Right atrium auricular region (tissue), 2 donors: ENCODE measurements at regions not wholly inside any gene's neighbourhood (a gene's known extent, or its start where the extent isn't known, plus 50 kb on each side); places are given as distances from the start of the nearest gene placed in this dataset.
A peak's percentile ranks its signal among the peaks of the same experiment; 100 is the strongest.
"Not testable (repeated sequence)": the region's sequence is repeated elsewhere in the genome, so short reads cannot be mapped to it uniquely, and the experiment has no call there.

ENCODE experiments used
- DNase-seq: peaks from one replicate; pipeline ENCODE4 v3.0.0-alpha.2; 2019; ENCODE audit warnings: low spot score
- H3K27ac ChIP-seq, 2 donors: fragments of 200-600 bp; sonication (generic); 1 replicate in 1 of 2; 2 replicates in 1 of 2; pipeline ENCODE4 v1.5.1; 2016 to 2019
- H3K27me3 ChIP-seq, 2 donors: fragments of 200-600 bp; sonication (generic); one replicate each; pipeline versions ENCODE4 v1.5.1 to v1.6.0; 2017 to 2019
- H3K36me3 ChIP-seq: fragments of 200-600 bp; sonication (generic); one replicate; pipeline ENCODE4 v1.5.1; 2016
- H3K4me1 ChIP-seq, 2 donors: fragments of 200-600 bp; sonication (generic); one replicate each; pipeline versions ENCODE4 v1.5.1 to v1.6.0; 2017 to 2019
- H3K4me3 ChIP-seq, 2 donors: fragments of 200-600 bp; sonication (generic); 1 replicate in 1 of 2; 2 replicates in 1 of 2; pipeline ENCODE4 v1.5.1; 2017 to 2019; ENCODE audit warnings: mild to moderate bottlenecking in 1 of 2, moderate library complexity in 1 of 2
- H3K9me3 ChIP-seq, 2 donors: fragments of 200-600 bp; sonication (generic); one replicate each; pipeline ENCODE4 v1.5.1; 2019
- microRNA-seq, 2 donors: library from miRNA; unstranded; fragments of <30 nt; microRNA quantifications; one replicate each; pipeline ENCODE4, GENCODE V29; 2016 to 2017; ENCODE audit warnings: borderline number of aligned reads in 2 of 2, borderline replicate concordance in 1 of 2
- TF ChIP-seq, protein P1 (sequence below), 2 donors: fragments of 200-600 bp; sonication (generic); IDR thresholded peaks; one replicate each; pipeline ENCODE4 v1.5.1; 2019; ENCODE audit warnings: antibody characterized with exemption in 2 of 2

DNA sequence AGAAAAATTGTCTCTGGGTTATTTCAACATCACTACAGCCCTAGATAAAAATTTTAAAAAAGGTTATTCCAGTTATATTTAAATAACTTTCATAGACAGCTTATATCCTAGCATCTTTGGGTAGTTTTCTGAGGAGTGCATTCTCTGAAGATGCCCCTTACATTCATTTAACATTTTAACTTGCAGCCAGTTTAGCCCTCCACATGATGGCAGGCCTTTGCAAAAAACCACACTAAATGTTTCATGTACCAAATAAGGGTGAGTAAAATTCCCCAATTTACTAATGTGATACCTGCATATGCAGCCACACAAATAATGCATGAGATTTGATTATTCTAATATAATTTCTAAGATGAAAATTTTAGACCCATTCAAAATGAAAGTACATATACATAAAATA lies 108.4 kb upstream of the ZWINT start:
- Histone ChIP-seq H3K4me3 (no peak overlapping the region), H3K4me1 (no peaks in the 10 kb centered on the region), H3K27me3 (no peaks in the 10 kb centered on the region), H3K27ac (no peak overlapping the region), H3K9me3 (no peaks in the 10 kb centered on the region), H3K36me3 (no peaks in the 10 kb centered on the region)
- TF ChIP-seq, protein P1, sequence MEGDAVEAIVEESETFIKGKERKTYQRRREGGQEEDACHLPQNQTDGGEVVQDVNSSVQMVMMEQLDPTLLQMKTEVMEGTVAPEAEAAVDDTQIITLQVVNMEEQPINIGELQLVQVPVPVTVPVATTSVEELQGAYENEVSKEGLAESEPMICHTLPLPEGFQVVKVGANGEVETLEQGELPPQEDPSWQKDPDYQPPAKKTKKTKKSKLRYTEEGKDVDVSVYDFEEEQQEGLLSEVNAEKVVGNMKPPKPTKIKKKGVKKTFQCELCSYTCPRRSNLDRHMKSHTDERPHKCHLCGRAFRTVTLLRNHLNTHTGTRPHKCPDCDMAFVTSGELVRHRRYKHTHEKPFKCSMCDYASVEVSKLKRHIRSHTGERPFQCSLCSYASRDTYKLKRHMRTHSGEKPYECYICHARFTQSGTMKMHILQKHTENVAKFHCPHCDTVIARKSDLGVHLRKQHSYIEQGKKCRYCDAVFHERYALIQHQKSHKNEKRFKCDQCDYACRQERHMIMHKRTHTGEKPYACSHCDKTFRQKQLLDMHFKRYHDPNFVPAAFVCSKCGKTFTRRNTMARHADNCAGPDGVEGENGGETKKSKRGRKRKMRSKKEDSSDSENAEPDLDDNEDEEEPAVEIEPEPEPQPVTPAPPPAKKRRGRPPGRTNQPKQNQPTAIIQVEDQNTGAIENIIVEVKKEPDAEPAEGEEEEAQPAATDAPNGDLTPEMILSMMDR (IDR thresholded peaks at IDR 0.05) = no peak
- DNase-seq = no peak

DNA sequence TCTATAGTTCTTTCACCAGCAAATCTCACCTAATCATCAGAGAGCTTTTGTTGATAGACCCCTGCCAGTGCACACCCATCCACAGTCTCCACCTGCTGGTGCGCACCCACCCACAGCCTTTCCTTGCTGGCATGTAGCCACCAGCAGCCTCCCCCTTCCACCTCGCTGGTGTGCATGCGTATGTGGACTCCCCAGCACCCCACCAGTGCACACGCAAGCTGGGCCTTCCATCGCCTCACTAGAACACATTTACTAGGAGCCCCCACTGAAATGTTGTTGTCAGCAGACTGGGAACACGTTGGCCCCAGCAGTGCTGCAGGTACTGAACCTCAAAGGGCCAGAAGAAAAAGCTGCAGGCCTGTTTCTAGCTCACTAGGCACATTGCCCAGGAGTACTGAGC lies 104.9 kb upstream of the ZWINT start:
- TF ChIP-seq, protein P1 (IDR thresholded peaks at IDR 0.05) = no peak
- DNase-seq = no peak
- Histone ChIP-seq H3K27ac (no peak overlapping the region), H3K4me3 (no peak overlapping the region), H3K27me3 (no peaks in the 10 kb centered on the region), H3K9me3 (no peaks in the 10 kb centered on the region), H3K4me1 (no peaks in the 10 kb centered on the region), H3K36me3 (no peaks in the 10 kb centered on the region)

DNA sequence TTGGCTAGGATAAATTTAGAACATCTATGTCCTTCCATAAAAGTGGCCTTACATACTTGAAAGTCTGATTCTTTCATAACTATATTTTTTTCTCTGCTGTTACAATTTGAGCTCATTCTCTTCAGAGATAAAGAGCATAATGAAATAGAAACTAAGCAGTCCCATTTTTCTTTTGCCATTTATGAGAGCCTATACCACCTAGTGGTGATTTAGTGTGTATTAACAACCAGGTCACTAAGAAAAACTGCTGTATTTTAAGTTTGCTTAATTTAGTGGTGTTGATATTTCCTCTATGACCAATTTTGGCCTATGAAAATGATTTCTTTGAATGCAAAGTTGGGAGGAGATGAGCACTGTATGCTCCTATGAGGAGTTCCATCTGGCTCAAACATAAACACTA lies 88.7 kb upstream of the ZWINT start:
- Histone ChIP-seq H3K9me3 (peaks cover 0 to 4% of the 10 kb centered on the region in 2 donors), H3K36me3 (no peaks in the 10 kb centered on the region), H3K27me3 (no peaks in the 10 kb centered on the region), H3K4me1 (no peaks in the 10 kb centered on the region), H3K27ac (no peak overlapping the region), H3K4me3 (no peak overlapping the region)
- no peak for DNase-seq
- TF ChIP-seq, protein P1 (IDR thresholded peaks at IDR 0.05) = peak in 1 of 2 donors; percentile 37

DNA sequence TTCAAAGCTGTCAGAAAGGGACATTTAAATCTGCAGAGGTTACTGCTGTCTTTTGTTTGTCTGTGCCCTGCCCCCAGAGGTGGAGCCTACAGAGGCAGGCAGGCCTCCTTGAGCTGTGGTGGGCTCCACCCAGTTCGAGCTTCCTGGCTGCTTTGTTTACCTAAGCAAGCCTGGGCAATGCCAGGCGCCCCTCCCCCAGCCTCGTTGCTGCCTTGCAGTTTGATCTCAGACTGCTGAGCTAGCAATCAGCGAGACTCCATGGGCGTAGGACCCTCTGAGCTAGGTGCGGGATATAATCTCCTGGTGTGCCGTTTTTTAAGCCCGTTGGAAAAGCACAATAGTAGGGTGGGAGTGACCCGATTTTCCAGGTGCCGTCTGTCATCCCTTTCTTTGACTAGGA lies 86.6 kb upstream of the ZWINT start:
- DNase-seq, H3K9me3 ChIP-seq, H3K36me3 ChIP-seq, H3K4me1 ChIP-seq, H3K27me3 ChIP-seq, H3K4me3 ChIP-seq, H3K27ac ChIP-seq: not testable (repeated sequence)

DNA sequence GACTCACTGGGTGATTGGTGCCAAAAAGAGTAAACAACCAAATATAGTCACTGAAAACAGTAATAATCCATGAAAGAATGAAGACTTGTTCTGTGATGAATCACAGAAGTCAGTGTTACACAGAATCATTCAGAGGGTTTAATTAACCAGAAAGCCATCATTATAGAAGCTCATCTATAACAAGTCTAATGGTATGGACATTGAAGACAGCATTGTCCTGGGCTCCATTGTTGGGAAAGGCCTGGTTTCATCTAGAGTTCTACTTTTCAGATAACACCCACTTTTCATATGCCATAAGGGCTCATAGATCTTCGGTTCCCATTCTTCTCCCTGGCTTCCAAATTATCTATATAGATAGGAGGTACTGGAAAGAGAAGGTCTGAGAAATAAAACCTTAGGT lies 80.3 kb upstream of the ZWINT start:
- not testable (repeated sequence) for H3K4me3 ChIP-seq, H3K27me3 ChIP-seq

More for the DNA sequence above, 80.3 kb upstream of the ZWINT start:
- not testable (repeated sequence) for H3K9me3 ChIP-seq, H3K36me3 ChIP-seq, H3K4me1 ChIP-seq, H3K27ac ChIP-seq, DNase-seq

Small RNA genes in the stretch of these regions (microRNA-seq; reads per million reads assigned to microRNA genes)
- gene MIR3924 = 0 reads per million in 2 donors
